Liver (tissue), 8 donors: ENCODE measurements at regions not wholly inside any gene's neighbourhood (a gene's known extent, or its start where the extent isn't known, plus 50 kb on each side); places are given as distances from the start of the nearest gene placed in this dataset.

Experiments
- DNase-seq: peaks from one replicate; pipeline ENCODE4 v3.0.0-alpha.2; 2017; ENCODE audit warnings: low spot score
- H3K27ac ChIP-seq, 2 donors: one replicate each; pipeline ENCODE4 v1.7.0; 2013; ENCODE audit warnings: inconsistent platforms in 2 of 2, low read length in 2 of 2, control low read depth in 1 of 2, low read depth in 1 of 2, mild to moderate bottlenecking in 1 of 2
- H3K27me3 ChIP-seq, 4 donors: one replicate each; pipeline versions ENCODE4 v1.6.1 to v1.7.0; 2013; ENCODE audit warnings: low read length in 3 of 4, inconsistent platforms in 1 of 4, mild to moderate bottlenecking in 1 of 4, moderate library complexity in 1 of 4; ENCODE audit not compliant: control insufficient read depth in 4 of 4, insufficient read depth in 4 of 4
- H3K36me3 ChIP-seq, 4 donors: one replicate each; pipeline versions ENCODE4 v1.6.1 to v1.7.0; 2013; ENCODE audit warnings: low read length in 3 of 4, mild to moderate bottlenecking in 3 of 4, low read depth in 1 of 4, moderate library complexity in 1 of 4; ENCODE audit not compliant: control insufficient read depth in 4 of 4, insufficient read depth in 3 of 4
- H3K4me1 ChIP-seq, 4 donors: one replicate each; pipeline versions ENCODE4 v1.6.1 to v1.7.0; 2013; ENCODE audit warnings: low read length in 3 of 4, mild to moderate bottlenecking in 3 of 4, moderate library complexity in 1 of 4; ENCODE audit not compliant: control insufficient read depth in 4 of 4, insufficient read depth in 4 of 4
- H3K4me3 ChIP-seq, 3 donors: one replicate each; pipeline versions ENCODE4 v1.6.1 to v1.7.0; 2013; ENCODE audit warnings: low read length in 3 of 3, control low read depth in 1 of 3, low read depth in 1 of 3, mild to moderate bottlenecking in 1 of 3
- H3K9ac ChIP-seq, 2 donors: one replicate each; pipeline ENCODE4 v1.7.0; 2013; ENCODE audit warnings: low read length in 2 of 2, mild to moderate bottlenecking in 2 of 2, moderate library complexity in 2 of 2, control low read depth in 1 of 2, low read depth in 1 of 2
- H3K9me3 ChIP-seq, 4 donors: one replicate each; pipeline versions ENCODE4 v1.6.1 to v1.7.0; 2013; ENCODE audit warnings: low read length in 3 of 4; ENCODE audit not compliant: control insufficient read depth in 4 of 4
- ATF3 ChIP-seq: IDR thresholded peaks from 2 replicates; pipeline ENCODE4 v1.6.1; 2016; ENCODE audit warnings: antibody characterized with exemption
- CTCF ChIP-seq: fragments of 150-350 bp; IDR thresholded peaks from 2 replicates; pipeline ENCODE4 v1.5.1; 2017; ENCODE audit warnings: improper control_type of control experiment, low read depth, low read length; ENCODE audit not compliant: missing input control
- EGR1 ChIP-seq, 2 donors: IDR thresholded peaks; 2 replicates each; pipeline ENCODE4 v1.6.1; 2016 to 2018; ENCODE audit warnings: antibody characterized with exemption in 2 of 2, low read depth in 2 of 2
- FOXA1 ChIP-seq: IDR thresholded peaks from 2 replicates; pipeline ENCODE4 v1.6.1; 2016; ENCODE audit warnings: antibody characterized with exemption
- GABPA ChIP-seq, 2 donors: IDR thresholded peaks in 1 of 2; conservative IDR thresholded peaks in 1 of 2; 2 replicates each; pipeline ENCODE4 v1.6.1; 2016; ENCODE audit warnings: antibody characterized with exemption in 2 of 2, mild to moderate bottlenecking in 1 of 2, moderate library complexity in 1 of 2
- HNF4A ChIP-seq, 2 donors: conservative IDR thresholded peaks; 2 replicates each; pipeline ENCODE4 v1.6.1; 2016; ENCODE audit warnings: antibody characterized with exemption in 2 of 2, mild to moderate bottlenecking in 2 of 2
- HNF4G ChIP-seq: IDR thresholded peaks from 2 replicates; pipeline ENCODE4 v1.6.1; 2016; ENCODE audit warnings: antibody characterized with exemption
- JUND ChIP-seq, 2 donors: IDR thresholded peaks; 2 replicates each; pipeline ENCODE4 v1.6.1; 2016; ENCODE audit warnings: antibody characterized with exemption in 2 of 2
- MAX ChIP-seq: IDR thresholded peaks from 2 replicates; pipeline ENCODE4 v1.6.1; 2016; ENCODE audit warnings: antibody characterized with exemption
- NR2F2 ChIP-seq: IDR thresholded peaks from 2 replicates; pipeline ENCODE4 v1.6.1; 2016; ENCODE audit warnings: antibody characterized with exemption
- RAD21 ChIP-seq, 2 donors: IDR thresholded peaks; 2 replicates each; pipeline ENCODE4 v1.6.1; 2016; ENCODE audit warnings: antibody characterized with exemption in 2 of 2, mild to moderate bottlenecking in 2 of 2
- REST ChIP-seq: IDR thresholded peaks from 2 replicates; pipeline ENCODE4 v1.6.1; 2016; ENCODE audit warnings: antibody characterized with exemption, mild to moderate bottlenecking
- RXRA ChIP-seq, 2 donors: IDR thresholded peaks; 2 replicates each; pipeline ENCODE4 v1.6.1; 2017 to 2018; ENCODE audit warnings: antibody characterized with exemption in 2 of 2, mild to moderate bottlenecking in 1 of 2
- SP1 ChIP-seq: IDR thresholded peaks from 2 replicates; pipeline ENCODE4 v1.6.1; 2018; ENCODE audit warnings: antibody characterized with exemption, mild to moderate bottlenecking
- TAF1 ChIP-seq: conservative IDR thresholded peaks from 2 replicates; pipeline ENCODE4 v1.6.1; 2016; ENCODE audit warnings: antibody characterized with exemption, mild to moderate bottlenecking
- ZBTB33 ChIP-seq: IDR thresholded peaks from 2 replicates; pipeline ENCODE4 v1.6.1; 2016; ENCODE audit warnings: antibody characterized with exemption
- WGBS: extraction: QIAGEN DNeasy Blood & Tissue Kit; methylation state at CpG from one replicate; pipeline ENCODE4 v1.1.7; 2013; 5-methylcytosine and 5-hydroxymethylcytosine counted together
- donor health status: healthy.
- donor health status: healthy.
- donor health status: healthy.
- donor health status: healthy.
- donor health status: healthy.

GRCh38 chr4:156472624-156473023, 499.0 kb downstream of the PDGFC start:
- 77% methylated on average over 1 of the region's 1 CpG for WGBS
- TF ChIP-seq CTCF (no peak), TAF1 (no peak), RXRA (IDR thresholded peaks at IDR 0.05) (no peak), JUND (IDR thresholded peaks at IDR 0.05) (no peak), EGR1 (IDR thresholded peaks at IDR 0.05; ENCODE audit: low read depth in 2 of 2) (no peak), REST (no peak), MAX (no peak), RAD21 (IDR thresholded peaks at IDR 0.05) (no peak), ATF3 (no peak), SP1 (no peak), HNF4G (no peak), FOXA1 (no peak), HNF4A (conservative IDR thresholded peaks at IDR 0.05) (no peak), NR2F2 (no peak), ZBTB33 (no peak), GABPA (IDR thresholded peaks at IDR 0.05 in 1 of 2, conservative IDR thresholded peaks at IDR 0.05 in 1 of 2) (no peak)
- DNase-seq: no peak
- Histone ChIP-seq H3K4me3 (no peak overlapping the region), H3K27ac (no peak overlapping the region), H3K36me3 (no peaks in the 10 kb centered on the region), H3K27me3 (no peaks in the 10 kb centered on the region), H3K9ac (no peak overlapping the region), H3K4me1 (no peaks in the 10 kb centered on the region), H3K9me3 (no peaks in the 10 kb centered on the region)

- Histone ChIP-seq H3K9ac (no peak overlapping the region), H3K36me3 (no peaks in the 10 kb centered on the region), H3K27me3 (no peaks in the 10 kb centered on the region), H3K27ac (no peak overlapping the region), H3K4me3 (no peak overlapping the region), H3K9me3 (no peaks in the 10 kb centered on the region), H3K4me1 (peaks cover 0 to 6% (median 0%) of the 10 kb centered on the region in 4 donors)
- DNase-seq: no peak
- 55% methylated on average over 5 of the region's 5 CpGs for WGBS
- TF ChIP-seq HNF4A (conservative IDR thresholded peaks at IDR 0.05) (peak in 1 of 2 donors; percentile 74), NR2F2 (no peak), RXRA (IDR thresholded peaks at IDR 0.05) (peak in 1 of 2 donors; percentile 8)
Measured at GRCh38 chr4:156459584-156459983, 505.9 kb upstream of the CTSO start.
